ENCODE measurements at regions not wholly inside any gene's neighbourhood (a gene's known extent, or its start where the extent isn't known, plus 50 kb on each side); places are given as distances from the start of the nearest gene placed in this dataset.

DNA sequence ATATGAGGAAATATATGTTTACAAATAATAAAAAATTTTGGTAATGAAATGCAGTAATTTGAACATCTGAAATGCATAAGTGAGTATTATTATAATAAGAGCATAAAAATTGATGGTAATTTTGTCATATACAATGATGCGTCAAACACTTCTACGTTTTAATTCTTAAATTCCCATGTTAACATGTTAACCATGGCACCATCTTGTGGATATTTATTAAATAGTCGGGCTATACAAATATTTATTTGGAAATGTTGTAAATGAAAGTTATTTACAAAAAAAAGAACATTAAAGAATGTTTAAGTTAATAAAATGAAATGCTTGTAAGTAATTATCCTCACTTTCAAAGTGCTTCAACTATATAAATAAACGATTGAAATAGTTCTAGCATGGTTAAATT lies 57.2 kb upstream of the C1orf185 start:
- in situ Hi-C loops (cut with MboI; ENCODE audit: low sequenced_read_pairs) = no loop called here
- dilution Hi-C loops (cut with HindIII; ENCODE audit: low sequenced_read_pairs, unreplicated experiment) = no loop called here
- no peak overlapping the region for H4K5ac ChIP-seq (ENCODE audit: low read depth, low read length)
- no peak overlapping the region for H3K27ac ChIP-seq (ENCODE audit: insufficient read depth, low read length)
- intact Hi-C loops (cut with micrococcal nuclease) = loop anchor here (1.0 to 5.0 kb wide), 2 partner anchors 116 to 268 kb away; no protein-coding TSS in a partner anchor
- no peaks in the 10 kb centered on the region for H3K4me1 ChIP-seq (ENCODE audit: control insufficient read depth, insufficient read depth, low read length)
- H4K91ac ChIP-seq (ENCODE audit: insufficient read depth, low read depth, low read length) = no peak overlapping the region
- no peak overlapping the region for H2AK9ac ChIP-seq (replicated peaks; ENCODE audit: low read depth, low read length, poor library complexity)
- POLR2A ChIA-PET (ENCODE audit: unreplicated experiment) = no interaction called here
- H2BK5ac ChIP-seq (ENCODE audit: low read depth, low read length, poor library complexity, severe bottlenecking) = no peak overlapping the region
- BruUV-seq (replicated peaks) = no TSS peak
- CTCF ChIA-PET = no interaction called here
- no peak overlapping the region for H3K4me2 ChIP-seq (ENCODE audit: low read depth, low read length)
- H2BK15ac ChIP-seq (ENCODE audit: low read depth, low read length) = no peak overlapping the region
- DNase-seq (no peak), ATAC-seq (ENCODE audit: low read depth) (no peak)
- no peak overlapping the region for H3K18ac ChIP-seq (ENCODE audit: low read depth, low read length)
- no peak overlapping the region for H3K9ac ChIP-seq (ENCODE audit: low read depth, low read length)
- H3K79me1 ChIP-seq (ENCODE audit: low read depth in 1 of 2, low read length in 2 of 2) = no peaks in the 10 kb centered on the region
- no peaks in the 10 kb centered on the region for H3K9me1 ChIP-seq (ENCODE audit: insufficient read depth, low read length)
- no peak overlapping the region for H4K8ac ChIP-seq (ENCODE audit: low read depth in 2 of 2, low read length in 2 of 2)
- no peaks in the 10 kb centered on the region for H4K20me1 ChIP-seq (ENCODE audit: insufficient read depth, low read length)
- no peak overlapping the region for H3K14ac ChIP-seq (replicated peaks; ENCODE audit: low read depth, low read length)
- no peak overlapping the region for H2BK120ac ChIP-seq (ENCODE audit: low read depth, low read length)
- no peaks in the 10 kb centered on the region; the same call in 1 of the 2 replicates for H3K27me3 ChIP-seq (ENCODE audit: control insufficient read depth, insufficient read depth, low read length)
- H3K23ac ChIP-seq (ENCODE audit: low read depth, low read length) = no peak overlapping the region
- H2AK5ac ChIP-seq (ENCODE audit: low read depth, low read length) = no peak overlapping the region
- no peak overlapping the region for H3K56ac ChIP-seq (ENCODE audit: extremely low read depth, insufficient read depth, low read length)
- H2AFZ ChIP-seq (replicated peaks; ENCODE audit: low read length, poor library complexity) = no peak overlapping the region
- H3K9me3 ChIP-seq (ENCODE audit: control insufficient read depth, insufficient read depth, low read length) = peaks cover 2% of the 10 kb centered on the region; the same call in 1 of the 2 replicates
- peak; percentile 22 for TF ChIP-seq RAD21 (IDR thresholded peaks at IDR 0.05; ENCODE audit: low read length)
- TF ChIP-seq FOS (IDR thresholded peaks at IDR 0.05; ENCODE audit: low read depth, low read length) = no peak
- TF ChIP-seq, protein P1, sequence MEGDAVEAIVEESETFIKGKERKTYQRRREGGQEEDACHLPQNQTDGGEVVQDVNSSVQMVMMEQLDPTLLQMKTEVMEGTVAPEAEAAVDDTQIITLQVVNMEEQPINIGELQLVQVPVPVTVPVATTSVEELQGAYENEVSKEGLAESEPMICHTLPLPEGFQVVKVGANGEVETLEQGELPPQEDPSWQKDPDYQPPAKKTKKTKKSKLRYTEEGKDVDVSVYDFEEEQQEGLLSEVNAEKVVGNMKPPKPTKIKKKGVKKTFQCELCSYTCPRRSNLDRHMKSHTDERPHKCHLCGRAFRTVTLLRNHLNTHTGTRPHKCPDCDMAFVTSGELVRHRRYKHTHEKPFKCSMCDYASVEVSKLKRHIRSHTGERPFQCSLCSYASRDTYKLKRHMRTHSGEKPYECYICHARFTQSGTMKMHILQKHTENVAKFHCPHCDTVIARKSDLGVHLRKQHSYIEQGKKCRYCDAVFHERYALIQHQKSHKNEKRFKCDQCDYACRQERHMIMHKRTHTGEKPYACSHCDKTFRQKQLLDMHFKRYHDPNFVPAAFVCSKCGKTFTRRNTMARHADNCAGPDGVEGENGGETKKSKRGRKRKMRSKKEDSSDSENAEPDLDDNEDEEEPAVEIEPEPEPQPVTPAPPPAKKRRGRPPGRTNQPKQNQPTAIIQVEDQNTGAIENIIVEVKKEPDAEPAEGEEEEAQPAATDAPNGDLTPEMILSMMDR (conservative IDR thresholded peaks at IDR 0.05; ENCODE audit: low read depth, low read length) = peak; percentile 32
- no peak overlapping the region for H3K4me3 ChIP-seq (ENCODE audit: insufficient read depth, low read depth, low read length)
- WGBS, 2 experiments (ENCODE audit: extremely low coverage in 2 of 2, insufficient read length in 1 of 2) = no CpG with 5 or more reads among the region's 4 CpGs
- H2BK20ac ChIP-seq (ENCODE audit: low read depth, low read length) = no peak overlapping the region
- H3K4ac ChIP-seq (ENCODE audit: low read depth, low read length) = no peak overlapping the region
- no peaks in the 10 kb centered on the region for H3K36me3 ChIP-seq (ENCODE audit: control insufficient read depth, insufficient read depth, low read length)

Measured in IMR-90 (cell line).